Activated CD4-positive, alpha-beta T cell treated with anti-CD3 and anti-CD28 coated beads for 36 hours (primary cell): ENCODE measurements at regions not wholly inside any gene's neighbourhood (a gene's known extent, or its start where the extent isn't known, plus 50 kb on each side); places are given as distances from the start of the nearest gene placed in this dataset.

Experiments used
- ATAC-seq: fragments of 200-7000 bp; cut with Tn5 transposase; one replicate; pipeline ENCODE4 v1.10.0; 2021; ENCODE audit warnings: mild to moderate bottlenecking, moderate library complexity
- CTCF ChIA-PET: fragments of 350-600 bp; sonication (Branson Sonifier 250); formaldehyde crosslinking; loops from one replicate; lab custom pipeline; 2021; ENCODE audit warnings: antibody characterized with exemption; lab: Charles Lee
- POLR2A ChIA-PET: fragments of 350-600 bp; sonication (Branson Sonifier 250); formaldehyde crosslinking; loops from one replicate; lab custom pipeline; 2021; ENCODE audit warnings: antibody characterized with exemption, inconsistent platforms; lab: Charles Lee
- DNase-seq: peaks from one replicate; pipeline ENCODE4 v3.0.0-alpha.2; 2020
- H3K27ac Mint-ChIP-seq: one replicate; pipeline ENCODE4 v1.8.0; 2021; ENCODE audit warnings: mixed read lengths
- H3K27me3 Mint-ChIP-seq: one replicate; pipeline ENCODE4 v1.8.0; 2021; ENCODE audit warnings: mixed read lengths
- H3K36me3 Mint-ChIP-seq: one replicate; pipeline ENCODE4 v1.8.0; 2021; ENCODE audit warnings: low read depth, mixed read lengths
- H3K4me1 Mint-ChIP-seq: one replicate; pipeline ENCODE4 v1.8.0; 2021; ENCODE audit warnings: mixed read lengths
- H3K4me3 Mint-ChIP-seq: one replicate; pipeline ENCODE4 v1.8.0; 2021; ENCODE audit warnings: mild to moderate bottlenecking, moderate library complexity, mixed read lengths
- H3K9me3 Mint-ChIP-seq: one replicate; pipeline ENCODE4 v1.8.0; 2021; ENCODE audit warnings: low read depth, mixed read lengths
- intact Hi-C, 2 experiments: fragments of 100-400 bp; cut with DNase I in 1 of 2; cut with micrococcal nuclease in 1 of 2; formaldehyde crosslinking; loops; one replicate each; pipeline versions ENCODE4 v1.14.2 to v1.15.1; 2022 to 2024; cut with DNase I, micrococcal nuclease

- CTCF ChIA-PET, result no interaction called here
Measured at GRCh38 chr10:111131168-111131799, 54.5 kb downstream of the ADRA2A start.

GRCh38 chr10:111137007-111137406, 60.2 kb downstream of the ADRA2A start:
- intact Hi-C loops, result no loop called here
- CTCF ChIA-PET, result no interaction called here

More at GRCh38 chr10:111131168-111131799, 54.5 kb downstream of the ADRA2A start:
- Mint-ChIP-seq H3K27me3 (peaks cover 15% of the 10 kb centered on the region), H3K9me3 (peaks cover 2% of the 10 kb centered on the region), H3K27ac (no peak overlapping the region), H3K36me3 (no peaks in the 10 kb centered on the region), H3K4me3 (no peak overlapping the region), H3K4me1 (no peaks in the 10 kb centered on the region)
- ATAC-seq (no peak), DNase-seq (no peak)
- POLR2A ChIA-PET, result interaction anchor here (0.6 kb wide), 1 partner anchor 277 kb away, joined by 4 read pairs; no protein-coding TSS in a partner anchor
- intact Hi-C loops, result no loop called here

GRCh38 chr10:111137587-111137986, 60.8 kb downstream of the ADRA2A start:
- intact Hi-C loops, result no loop called here
- H3K27me3 Mint-ChIP-seq, result peaks cover 29% of the 10 kb centered on the region
- ChIA-PET CTCF (interaction anchor here (0.6 to 1.1 kb wide), 2 partner anchors 44 to 69 kb away, joined by 3 read pairs; no protein-coding TSS in a partner anchor), POLR2A (no interaction called here)
- DNase-seq (no peak), ATAC-seq (no peak)
- H3K36me3 Mint-ChIP-seq, result no peaks in the 10 kb centered on the region
- H3K4me1 Mint-ChIP-seq, result no peaks in the 10 kb centered on the region
- H3K27ac Mint-ChIP-seq, result no peak overlapping the region
- H3K4me3 Mint-ChIP-seq, result no peak overlapping the region
- no peaks in the 10 kb centered on the region for H3K9me3 Mint-ChIP-seq

More at GRCh38 chr10:111137007-111137406, 60.2 kb downstream of the ADRA2A start:
- H3K9me3 Mint-ChIP-seq, result peaks cover 2% of the 10 kb centered on the region
- DNase-seq (no peak), ATAC-seq (no peak)
- peaks cover 29% of the 10 kb centered on the region for H3K27me3 Mint-ChIP-seq
- H3K4me3 Mint-ChIP-seq, result no peak overlapping the region
- no peak overlapping the region for H3K27ac Mint-ChIP-seq
- H3K4me1 Mint-ChIP-seq, result no peaks in the 10 kb centered on the region
- no peaks in the 10 kb centered on the region for H3K36me3 Mint-ChIP-seq
- POLR2A ChIA-PET, result no interaction called here

GRCh38 chr10:111138544-111138943, 61.7 kb downstream of the ADRA2A start:
- Mint-ChIP-seq H3K4me3 (no peak overlapping the region), H3K4me1 (no peaks in the 10 kb centered on the region), H3K36me3 (no peaks in the 10 kb centered on the region), H3K27ac (no peak overlapping the region), H3K27me3 (peaks cover 32% of the 10 kb centered on the region), H3K9me3 (no peaks in the 10 kb centered on the region)
- ChIA-PET CTCF (interaction anchor here (0.6 to 1.1 kb wide), 2 partner anchors 26 to 43 kb away, joined by 3 to 4 read pairs; no protein-coding TSS in a partner anchor), POLR2A (interaction anchor here (0.6 kb wide), 1 partner anchor 73 kb away, joined by 3 read pairs; no protein-coding TSS in a partner anchor)
- intact Hi-C loops, result no loop called here
- ATAC-seq, result no peak
- no peak for DNase-seq

- Mint-ChIP-seq H3K9me3 (no peaks in the 10 kb centered on the region), H3K27me3 (peaks cover 31% of the 10 kb centered on the region), H3K4me3 (no peak overlapping the region), H3K4me1 (no peaks in the 10 kb centered on the region), H3K27ac (no peak overlapping the region), H3K36me3 (no peaks in the 10 kb centered on the region)
- POLR2A ChIA-PET, result no interaction called here
- DNase-seq (no peak), ATAC-seq (no peak)
- CTCF ChIA-PET, result no interaction called here
- intact Hi-C loops, result no loop called here
Measured at GRCh38 chr10:111139567-111139966, 62.7 kb downstream of the ADRA2A start.

GRCh38 chr10:111142092-111142768, 65.4 kb downstream of the ADRA2A start:
- no peak for ATAC-seq
- Mint-ChIP-seq H3K4me1 (peaks cover 8% of the 10 kb centered on the region), H3K4me3 (no peak overlapping the region), H3K27me3 (peaks cover 16% of the 10 kb centered on the region), H3K36me3 (no peaks in the 10 kb centered on the region), H3K9me3 (no peaks in the 10 kb centered on the region), H3K27ac (no peak overlapping the region)
- no peak for DNase-seq
- intact Hi-C loops, result no loop called here
- ChIA-PET CTCF (interaction anchor here (0.7 kb wide), 2 partner anchors 14 to 98 kb away, joined by 3 read pairs; no protein-coding TSS in a partner anchor), POLR2A (no interaction called here)

GRCh38 chr10:111146025-111146640, 69.3 kb downstream of the ADRA2A start:
- intact Hi-C loops, result no loop called here

GRCh38 chr10:111148025-111148424, 71.2 kb downstream of the ADRA2A start:
- ATAC-seq, result no peak
- ChIA-PET POLR2A (interaction anchor here (0.7 kb wide), 1 partner anchor 194 kb away, joined by 4 read pairs; no protein-coding TSS in a partner anchor), CTCF (no interaction called here)
- no peaks in the 10 kb centered on the region for H3K36me3 Mint-ChIP-seq
- H3K4me3 Mint-ChIP-seq, result no peak overlapping the region
- peaks cover 9% of the 10 kb centered on the region for H3K27me3 Mint-ChIP-seq
- no peaks in the 10 kb centered on the region for H3K9me3 Mint-ChIP-seq
- intact Hi-C loops, result no loop called here
- peaks cover 8% of the 10 kb centered on the region for H3K4me1 Mint-ChIP-seq
- no peak for DNase-seq
- no peak overlapping the region for H3K27ac Mint-ChIP-seq

More at GRCh38 chr10:111146025-111146640, 69.3 kb downstream of the ADRA2A start:
- Mint-ChIP-seq H3K27me3 (peaks cover 12% of the 10 kb centered on the region), H3K27ac (no peak overlapping the region), H3K36me3 (no peaks in the 10 kb centered on the region), H3K4me3 (no peak overlapping the region), H3K9me3 (no peaks in the 10 kb centered on the region), H3K4me1 (peaks cover 8% of the 10 kb centered on the region)
- ChIA-PET CTCF (interaction anchor here (0.7 to 1.3 kb wide), 2 partner anchors 25 to 53 kb away, joined by 3 read pairs; no protein-coding TSS in a partner anchor), POLR2A (no interaction called here)
- ATAC-seq (peak; percentile 16), DNase-seq (no peak)

GRCh38 chr10:111148440-111148839, 71.6 kb downstream of the ADRA2A start:
- H3K9me3 Mint-ChIP-seq, result no peaks in the 10 kb centered on the region
- CTCF ChIA-PET, result interaction anchor here (0.6 kb wide), 1 partner anchor 992 kb away, joined by 3 read pairs; no protein-coding TSS in a partner anchor
- ATAC-seq, result no peak

GRCh38 chr10:111150691-111151090, 73.9 kb downstream of the ADRA2A start:
- H3K27ac Mint-ChIP-seq, result no peak overlapping the region
- H3K9me3 Mint-ChIP-seq, result no peaks in the 10 kb centered on the region
- DNase-seq (no peak), ATAC-seq (no peak)
- intact Hi-C loops, result no loop called here
- no peaks in the 10 kb centered on the region for H3K36me3 Mint-ChIP-seq
- H3K4me1 Mint-ChIP-seq, result peaks cover 8% of the 10 kb centered on the region
- H3K4me3 Mint-ChIP-seq, result no peak overlapping the region
- H3K27me3 Mint-ChIP-seq, result peaks cover 13% of the 10 kb centered on the region
- ChIA-PET POLR2A (no interaction called here), CTCF (no interaction called here)

More at GRCh38 chr10:111148440-111148839, 71.6 kb downstream of the ADRA2A start:
- POLR2A ChIA-PET, result interaction anchor here (0.7 kb wide), 1 partner anchor 194 kb away, joined by 4 read pairs; no protein-coding TSS in a partner anchor
- Mint-ChIP-seq H3K4me3 (no peak overlapping the region), H3K36me3 (no peaks in the 10 kb centered on the region), H3K4me1 (peaks cover 8% of the 10 kb centered on the region), H3K27me3 (peaks cover 7% of the 10 kb centered on the region), H3K27ac (no peak overlapping the region)
- DNase-seq, result no peak
- intact Hi-C loops, result no loop called here

- CTCF ChIA-PET, result interaction anchor here (1.2 kb wide), 1 partner anchor 75 kb away, joined by 3 read pairs; the partner anchor contains the start of gene ADRA2A
- intact Hi-C loops, result no loop called here
- no peak overlapping the region for H3K4me3 Mint-ChIP-seq
Measured at GRCh38 chr10:111151595-111152307, 74.9 kb downstream of the ADRA2A start.

More at GRCh38 chr10:111151595-111152307, 74.9 kb downstream of the ADRA2A start:
- Mint-ChIP-seq H3K9me3 (no peaks in the 10 kb centered on the region), H3K27me3 (peaks cover 21% of the 10 kb centered on the region), H3K4me1 (no peaks in the 10 kb centered on the region), H3K36me3 (no peaks in the 10 kb centered on the region), H3K27ac (no peak overlapping the region)
- POLR2A ChIA-PET, result no interaction called here
- DNase-seq (no peak), ATAC-seq (no peak)
